ENCODE measurements at regions not wholly inside any gene's neighbourhood (a gene's known extent, or its start where the extent isn't known, plus 50 kb on each side); places are given as distances from the start of the nearest gene placed in this dataset.

DNA sequence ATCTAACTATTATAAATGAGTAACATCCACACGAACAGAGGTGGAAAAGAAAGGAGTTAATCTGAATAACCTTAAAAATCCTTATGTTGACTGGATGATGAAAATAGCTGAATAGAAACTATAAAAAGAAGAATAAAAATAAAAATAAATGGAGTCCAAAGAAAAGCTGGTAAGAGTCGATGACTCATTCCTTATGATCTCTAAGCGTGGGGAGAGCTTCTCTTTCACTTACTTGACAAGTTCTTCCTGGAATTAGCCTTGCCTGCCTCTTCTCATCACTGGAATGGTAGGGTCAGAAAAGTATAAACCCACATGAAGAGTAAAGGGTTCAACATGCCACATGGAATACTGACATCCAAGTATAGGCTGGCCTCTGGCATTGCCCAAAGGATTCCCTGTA is 477.0 kb upstream of the RGMB start:
- DNase-seq (ENCODE audit: low spot score) (no peak), ATAC-seq (ENCODE audit: insufficient number of reproducible peaks, low FRiP score, low read depth) (no peak)
- no peak overlapping the region for H3K27ac ChIP-seq
- H3K36me3 ChIP-seq: no peaks in the 10 kb centered on the region
- H3K4me3 ChIP-seq: no peak overlapping the region
- no peaks in the 10 kb centered on the region for H3K4me1 ChIP-seq (ENCODE audit: control insufficient read depth in 1 of 2, low read depth in 2 of 2)
- TF ChIP-seq, protein P1, sequence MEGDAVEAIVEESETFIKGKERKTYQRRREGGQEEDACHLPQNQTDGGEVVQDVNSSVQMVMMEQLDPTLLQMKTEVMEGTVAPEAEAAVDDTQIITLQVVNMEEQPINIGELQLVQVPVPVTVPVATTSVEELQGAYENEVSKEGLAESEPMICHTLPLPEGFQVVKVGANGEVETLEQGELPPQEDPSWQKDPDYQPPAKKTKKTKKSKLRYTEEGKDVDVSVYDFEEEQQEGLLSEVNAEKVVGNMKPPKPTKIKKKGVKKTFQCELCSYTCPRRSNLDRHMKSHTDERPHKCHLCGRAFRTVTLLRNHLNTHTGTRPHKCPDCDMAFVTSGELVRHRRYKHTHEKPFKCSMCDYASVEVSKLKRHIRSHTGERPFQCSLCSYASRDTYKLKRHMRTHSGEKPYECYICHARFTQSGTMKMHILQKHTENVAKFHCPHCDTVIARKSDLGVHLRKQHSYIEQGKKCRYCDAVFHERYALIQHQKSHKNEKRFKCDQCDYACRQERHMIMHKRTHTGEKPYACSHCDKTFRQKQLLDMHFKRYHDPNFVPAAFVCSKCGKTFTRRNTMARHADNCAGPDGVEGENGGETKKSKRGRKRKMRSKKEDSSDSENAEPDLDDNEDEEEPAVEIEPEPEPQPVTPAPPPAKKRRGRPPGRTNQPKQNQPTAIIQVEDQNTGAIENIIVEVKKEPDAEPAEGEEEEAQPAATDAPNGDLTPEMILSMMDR (IDR thresholded peaks at IDR 0.05): no peak
- no peaks in the 10 kb centered on the region for H3K27me3 ChIP-seq (replicated peaks; ENCODE audit: insufficient read depth)
- no peaks in the 10 kb centered on the region for H3K9me3 ChIP-seq

DNA sequence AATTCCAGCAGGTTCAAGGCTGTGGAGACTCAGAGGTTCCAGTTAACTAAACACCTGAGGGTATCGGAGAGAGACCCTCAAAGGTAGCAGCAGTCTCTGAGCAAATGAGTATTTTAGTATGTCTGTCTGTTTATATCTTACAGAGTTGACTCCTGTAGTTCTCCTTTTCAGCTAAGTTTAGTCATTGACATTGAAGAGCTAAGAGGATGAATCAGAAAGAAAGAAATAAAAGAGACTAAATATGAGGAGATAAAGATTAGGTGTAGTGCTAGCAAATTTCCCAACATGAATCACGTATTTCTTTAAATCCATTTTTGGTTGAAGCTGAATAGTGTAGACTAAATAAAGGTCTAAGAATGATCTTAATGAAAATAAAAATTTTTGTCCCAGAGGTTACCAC is 474.0 kb upstream of the RGMB start:
- no peak for DNase-seq (ENCODE audit: low spot score)
- TF ChIP-seq, protein P1 (IDR thresholded peaks at IDR 0.05): no peak
- no peaks in the 10 kb centered on the region for H3K27me3 ChIP-seq (replicated peaks; ENCODE audit: insufficient read depth)
- no peaks in the 10 kb centered on the region for H3K36me3 ChIP-seq
- no peak overlapping the region for H3K4me3 ChIP-seq
- no peak overlapping the region for H3K27ac ChIP-seq
- H3K9me3 ChIP-seq: no peaks in the 10 kb centered on the region
- H3K4me1 ChIP-seq (ENCODE audit: control insufficient read depth in 1 of 2, low read depth in 2 of 2): no peaks in the 10 kb centered on the region
- ATAC-seq (ENCODE audit: insufficient number of reproducible peaks, low FRiP score, low read depth): no peak

GRCh38 chr5:98301547-98301946 is 471.9 kb upstream of the RGMB start:
- TF ChIP-seq, protein P1 (IDR thresholded peaks at IDR 0.05): no peak
- no peak for DNase-seq (ENCODE audit: low spot score)
- H3K27me3 ChIP-seq (replicated peaks; ENCODE audit: insufficient read depth): no peaks in the 10 kb centered on the region
- no peaks in the 10 kb centered on the region for H3K4me1 ChIP-seq (ENCODE audit: control insufficient read depth in 1 of 2, low read depth in 2 of 2)
- no peak overlapping the region for H3K27ac ChIP-seq
- H3K36me3 ChIP-seq: no peaks in the 10 kb centered on the region
- H3K9me3 ChIP-seq: no peaks in the 10 kb centered on the region
- no peak overlapping the region for H3K4me3 ChIP-seq
- ATAC-seq (ENCODE audit: insufficient number of reproducible peaks, low FRiP score, low read depth): no peak

- ATAC-seq (ENCODE audit: insufficient number of reproducible peaks, low FRiP score, low read depth): no peak
- no peak overlapping the region for H3K4me3 ChIP-seq
- TF ChIP-seq, protein P1 (IDR thresholded peaks at IDR 0.05): no peak
- H3K27me3 ChIP-seq (replicated peaks; ENCODE audit: insufficient read depth): no peaks in the 10 kb centered on the region
- H3K4me1 ChIP-seq (ENCODE audit: control insufficient read depth in 1 of 2, low read depth in 2 of 2): no peaks in the 10 kb centered on the region
- H3K27ac ChIP-seq: no peak overlapping the region
- no peak for DNase-seq (ENCODE audit: low spot score)
- H3K9me3 ChIP-seq: no peaks in the 10 kb centered on the region
- H3K36me3 ChIP-seq: no peaks in the 10 kb centered on the region
These were observed 465.7 kb upstream of the RGMB start for GRCh38 chr5:98307811-98308210.

GRCh38 chr5:98308231-98308630 is 465.2 kb upstream of the RGMB start:
- Histone ChIP-seq H3K9me3 (no peaks in the 10 kb centered on the region), H3K27me3 (replicated peaks; ENCODE audit: insufficient read depth) (no peaks in the 10 kb centered on the region), H3K4me1 (ENCODE audit: control insufficient read depth in 1 of 2, low read depth in 2 of 2) (no peaks in the 10 kb centered on the region), H3K27ac (no peak overlapping the region), H3K4me3 (no peak overlapping the region), H3K36me3 (no peaks in the 10 kb centered on the region)
- no peak for DNase-seq (ENCODE audit: low spot score)
- TF ChIP-seq, protein P1 (IDR thresholded peaks at IDR 0.05): no peak
- no peak for ATAC-seq (ENCODE audit: insufficient number of reproducible peaks, low FRiP score, low read depth)

Data from thoracic aorta (tissue), 2 donors.